Heart left ventricle (tissue), 13 donors: ENCODE measurements at regions not wholly inside any gene's neighbourhood (a gene's known extent, or its start where the extent isn't known, plus 50 kb on each side); places are given as distances from the start of the nearest gene placed in this dataset.

Experiments
- CTCF ChIP-seq, 12 donors: fragments of 200-600 bp; sonication (generic) in 4 of 12; IDR thresholded peaks; one replicate each; pipeline versions ENCODE4 v1.5.0 to v1.8.0; 2018 to 2022; ENCODE audit warnings: antibody characterized with exemption in 12 of 12, mild to moderate bottlenecking in 5 of 12
- POLR2A ChIP-seq, 2 donors: fragments of 450-650 bp; IDR thresholded peaks; one replicate each; pipeline ENCODE4 v1.6.1; 2017; ENCODE audit warnings: antibody characterized with exemption in 2 of 2, mild to moderate bottlenecking in 2 of 2, moderate library complexity in 2 of 2
- donor health status: ischemic (EF 13 %, LVEDD 7.1; RV severe dilation, severe dysfunction).
- donor health status: DM: no; HTN: yes; CAD: no.
- donor health status: DM: no; HTN: no; CAD: no.
- donor health status: ischemic (EF 25% LVEDD 6.9; RV normal size, moderate dysfunction).
- donor health status: ischemic (EF 25% LVEDD 5.7; RV mildly dilated, moderate dysfunction).
- donor health status: ischemic (EF 35%, LVEDD 5.7; RV mildly dilated, moderate dysfunction).
- donor health status: nonischemic (EF 11% LVEDD 7.7; RV severe dilation, severe dysfunction).
- donor health status: DM: yes; HTN: yes; CAD: no.
- donor health status: PGD.
- donor health status: ischemic (EF 29% LVEDD 5.4; RV normal size, mild dysfunction).
- donor health status: nonischemic (EF 23%, LVEDD 6.1; RV moderate dilation, normal function).

GRCh38 chr18:66252703-66253102, 351.2 kb downstream of the CDH19 start:
- TF ChIP-seq CTCF (IDR thresholded peaks at IDR 0.05) (no peak), POLR2A (IDR thresholded peaks at IDR 0.05) (no peak)
